K562 (cell line): ENCODE measurements at regions not wholly inside any gene's neighbourhood (a gene's known extent, or its start where the extent isn't known, plus 50 kb on each side); places are given as distances from the start of the nearest gene placed in this dataset.

Experiments used
- ATAC-seq: fragments of 200-7000 bp; cut with Tn5 transposase; 3 replicates; pipeline ENCODE4 v1.9.1; 2020; ENCODE audit warnings: moderate library complexity
- BruUV-seq: library from RNA; stranded (reverse); fragments of 400-500 nt; replicated peaks from 2 replicates; lab custom pipeline; 2021; lab: Mats Ljungman, UMichigan
- CTCF ChIA-PET: fragments of 300-600 bp; formaldehyde crosslinking; extraction: SDS; loops from one replicate; lab custom pipeline; 2021; ENCODE audit warnings: low intra/inter-chr PET ratio; lab: Yijun Ruan, JAX
- POLR2A ChIA-PET: fragments of 300-600, 350-650 bp; sonication (Branson Sonifier 250); formaldehyde crosslinking; extraction: SDS; loops from one replicate; lab custom pipeline; 2021; ENCODE audit warnings: antibody characterized with exemption, inconsistent platforms; lab: Yijun Ruan, JAX
- DNase-seq, 4 experiments: peaks; one replicate each; pipeline versions ENCODE4 v3.0.0 to v3.0.0-alpha.2; 2011 to 2018; ENCODE audit warnings: low spot score in 3 of 4, mixed read lengths in 3 of 4; ENCODE audit errors: extremely low read depth in 1 of 4
- FAIRE-seq: peaks from 2 replicates; lab custom pipeline; 2011; peaks lifted over from hg19 to GRCh38; lab: Jason Lieb, UNC
- H2AFZ ChIP-seq: 2 replicates; pipeline ENCODE4 v1.6.0; 2011; ENCODE audit warnings: low read depth, low read length, control low read depth, inconsistent platforms
- H3K27ac ChIP-seq: fragments of 200-600 bp; 3 replicates; pipeline ENCODE4 v1.8.0; 2011; ENCODE audit warnings: low read depth, mild to moderate bottlenecking, control low read depth, inconsistent platforms, low read length, moderate library complexity, mixed read lengths; ENCODE audit errors: extremely low read depth
- H3K27me3 ChIP-seq, 2 experiments: fragments of 300-600 bp in 1 of 2; 2 replicates in 1 of 2; 3 replicates in 1 of 2; pipeline versions ENCODE4 v1.6.0 to v1.8.0; 2011; ENCODE audit warnings: inconsistent platforms in 2 of 2, low read length in 2 of 2, mild to moderate bottlenecking in 1 of 2, mixed read lengths in 1 of 2, moderate library complexity in 1 of 2; ENCODE audit not compliant: control insufficient read depth in 2 of 2, insufficient read depth in 2 of 2
- H3K36me3 ChIP-seq: fragments of 300-600 bp; 3 replicates; pipeline ENCODE4 v1.8.0; 2011; ENCODE audit warnings: mild to moderate bottlenecking, low read length, inconsistent platforms; ENCODE audit not compliant: control insufficient read depth, insufficient read depth
- H3K4me1 ChIP-seq, 2 experiments: fragments of 200-600 bp in 1 of 2; replicated peaks in 1 of 2; 2 replicates in 1 of 2; 3 replicates in 1 of 2; pipeline versions ENCODE4 v1.5.1 to v1.8.0; 2011; ENCODE audit warnings: inconsistent platforms in 2 of 2, low read length in 2 of 2, mild to moderate bottlenecking in 1 of 2, mixed read lengths in 1 of 2, moderate library complexity in 1 of 2; ENCODE audit not compliant: control insufficient read depth in 2 of 2, insufficient read depth in 2 of 2
- H3K4me2 ChIP-seq: 2 replicates; pipeline ENCODE4 v1.6.1; 2011; ENCODE audit warnings: low read length, control low read depth, inconsistent platforms, mixed read lengths; ENCODE audit not compliant: insufficient read depth
- H3K4me3 ChIP-seq: fragments of 200-600 bp; sonication (generic), shearing (Covaris generic); 2 replicates; pipeline ENCODE4 v1.5.1; 2016; ENCODE audit warnings: control low read depth, inconsistent platforms
- H3K79me2 ChIP-seq: fragments of 200-600 bp; 3 replicates; pipeline ENCODE4 v1.8.0; 2011; ENCODE audit warnings: low read length, inconsistent platforms; ENCODE audit not compliant: control insufficient read depth, insufficient read depth
- H3K9ac ChIP-seq, 2 experiments: 2 replicates each; pipeline versions ENCODE4 v1.6.0 to v1.6.1; 2011; ENCODE audit warnings: low read depth in 2 of 2, low read length in 2 of 2, control low read depth in 1 of 2, inconsistent platforms in 1 of 2, mild to moderate bottlenecking in 1 of 2, mixed read lengths in 1 of 2; ENCODE audit not compliant: insufficient read depth in 1 of 2
- H3K9me1 ChIP-seq: one replicate; pipeline ENCODE4 v1.6.0; 2011; ENCODE audit warnings: inconsistent platforms, mild to moderate bottlenecking, low read length, moderate library complexity; ENCODE audit not compliant: control insufficient read depth, insufficient read depth
- H3K9me3 ChIP-seq: replicated peaks from 2 replicates; pipeline ENCODE4 v1.5.1; 2011; ENCODE audit warnings: low read depth, low read length, inconsistent platforms; ENCODE audit not compliant: control insufficient read depth, insufficient read depth
- H4K20me1 ChIP-seq: replicated peaks from 2 replicates; pipeline ENCODE4 v1.6.1; 2011; ENCODE audit warnings: low read length, inconsistent platforms, mixed read lengths; ENCODE audit not compliant: control insufficient read depth, insufficient read depth
- DACH1 ChIP-seq: fragments of 450-650 bp; IDR thresholded peaks from 2 replicates; pipeline ENCODE4 v1.6.1; 2018; ENCODE audit not compliant: partially characterized antibody
- DNMT1 ChIP-seq: fragments of 450-650 bp; IDR thresholded peaks from 2 replicates; pipeline ENCODE4 v1.6.1; 2016; ENCODE audit warnings: antibody characterized with exemption, mild to moderate bottlenecking
- NCOA6 ChIP-seq: fragments of 450-650 bp; IDR thresholded peaks from 2 replicates; pipeline ENCODE4 v1.6.1; 2017; ENCODE audit warnings: mild to moderate bottlenecking
- PBX2 ChIP-seq, 2 experiments: IDR thresholded peaks in 1 of 2; conservative IDR thresholded peaks in 1 of 2; 2 replicates each; pipeline ENCODE4 v1.6.1; 2016; ENCODE audit warnings: low read depth in 2 of 2, mild to moderate bottlenecking in 1 of 2, missing compliant biosample characterization in 1 of 2, missing genetic modification characterization in 1 of 2, moderate library complexity in 1 of 2
- PKNOX1 ChIP-seq: fragments of 450-650 bp; IDR thresholded peaks from 2 replicates; pipeline ENCODE4 v1.6.1; 2016
- SMARCA4 ChIP-seq: fragments of 450-650 bp; IDR thresholded peaks from 2 replicates; pipeline ENCODE4 v1.6.1; 2016
- TCF15 ChIP-seq: fragments of 250-450 bp; sonication (Bioruptor Pico); IDR thresholded peaks from 2 replicates; pipeline ENCODE4 v1.8.0; 2022; ENCODE audit warnings: moderate library complexity, mild to moderate bottlenecking, inconsistent platforms
- TFE3 ChIP-seq: fragments of 450-650 bp; formaldehyde crosslinking; IDR thresholded peaks from 2 replicates; pipeline ENCODE4 v1.4.0; 2020; ENCODE audit warnings: mild to moderate bottlenecking, mixed read lengths
- ZNF24 ChIP-seq: fragments of 450-650 bp; IDR thresholded peaks from 2 replicates; pipeline ENCODE4 v1.6.1; 2016
- in situ Hi-C: fragments of 300-500 bp; cut with MboI; formaldehyde crosslinking; loops from 4 replicates; pipeline ENCODE4 v1.15.0; 2018; ENCODE audit warnings: inconsistent platforms, mixed read lengths
- intact Hi-C: fragments of 100-400 bp; cut with micrococcal nuclease; formaldehyde crosslinking; loops from 2 replicates; pipeline ENCODE4 v1.14.2; 2022

- TF ChIP-seq PKNOX1 (peak; percentile 46), PBX2 (CRISPR knock-in tag; IDR thresholded peaks at IDR 0.05; ENCODE audit: low read depth) (no peak), PBX2 (tag; conservative IDR thresholded peaks at IDR 0.05; ENCODE audit: low read depth) (peak; percentile 50; the same call in 1 of the 2 replicates), TCF15 (no peak), ZNF24 (no peak), NCOA6 (no peak), SMARCA4 (no peak)
Observed at GRCh38 chr2:67463810-67464209, 66.7 kb downstream of the ETAA1 start (continued).

- POLR2A ChIA-PET = no interaction called here
- CTCF ChIA-PET = no interaction called here
- no peak overlapping the region for H2AFZ ChIP-seq
- H3K27ac ChIP-seq = no peak overlapping the region
- no peaks in the 10 kb centered on the region for H3K79me2 ChIP-seq
- H3K9ac ChIP-seq = no peak overlapping the region
- no peak overlapping the region for H3K4me3 ChIP-seq
- ATAC-seq (no peak), DNase-seq (no peak), FAIRE-seq (no peak)
- H3K36me3 ChIP-seq = no peaks in the 10 kb centered on the region
- H3K9me3 ChIP-seq = no peaks in the 10 kb centered on the region
- H3K4me2 ChIP-seq = no peak overlapping the region
- H3K27me3 ChIP-seq = no peaks in the 10 kb centered on the region
- in situ Hi-C loops = no loop called here
- H3K9me1 ChIP-seq = no peaks in the 10 kb centered on the region
- TF ChIP-seq TFE3 (peak; percentile 39), DNMT1 (no peak), DACH1 (no peak)
- TF ChIP-seq, all 486 proteins: peak for 1
- intact Hi-C loops = no loop called here
- no TSS peak for BruUV-seq
- Histone ChIP-seq H3K4me1 (no peaks in the 10 kb centered on the region), H4K20me1 (no peaks in the 10 kb centered on the region)
Observed at GRCh38 chr2:67465623-67466022, 68.5 kb downstream of the ETAA1 start.
